ENCODE measurements at regions not wholly inside any gene's neighbourhood (a gene's known extent, or its start where the extent isn't known, plus 50 kb on each side); places are given as distances from the start of the nearest gene placed in this dataset.

- H3K79me2 ChIP-seq (ENCODE audit: insufficient read depth, low read length), result no peaks in the 10 kb centered on the region
- CTCF ChIA-PET, result no interaction called here
- H3K9me2 ChIP-seq (ENCODE audit: insufficient read depth), result no peaks in the 10 kb centered on the region
- ATAC-seq (no peak), DNase-seq (ENCODE audit: low read depth, low spot score) (no peak)
- TF ChIP-seq JUND (IDR thresholded peaks at IDR 0.05) (no peak), CEBPB (IDR thresholded peaks at IDR 0.05; ENCODE audit: low read depth) (no peak)
- H4K20me1 ChIP-seq (ENCODE audit: insufficient read depth), result no peaks in the 10 kb centered on the region
- RAD21 ChIA-PET (ENCODE audit: low non-redundant PET in 1 of 2, low total read pairs in 2 of 2, uncharacterized antibody in 2 of 2, unreplicated experiment in 2 of 2), result no interaction called here
- H3K27ac ChIP-seq (ENCODE audit: low read depth, low read length), result no peak overlapping the region
- no peaks in the 10 kb centered on the region for H3K9me3 ChIP-seq (ENCODE audit: control insufficient read depth in 1 of 2, insufficient read depth in 1 of 2, low read depth in 1 of 2, low read length in 2 of 2)
- H3K9ac ChIP-seq (ENCODE audit: low read length), result no peak overlapping the region
- no peak overlapping the region for H2AFZ ChIP-seq (ENCODE audit: low read depth, low read length, poor library complexity, severe bottlenecking)
- intact Hi-C loops (cut with micrococcal nuclease), result no loop called here
- H3K36me3 ChIP-seq (ENCODE audit: control insufficient read depth in 1 of 2, insufficient read depth in 2 of 2, low read length in 2 of 2), result no peaks in the 10 kb centered on the region
- BruUV-seq (replicated peaks), result no TSS peak
- no peaks in the 10 kb centered on the region for H3K4me1 ChIP-seq (ENCODE audit: control insufficient read depth in 1 of 2, insufficient read depth in 2 of 2, low read length in 2 of 2)
- H3K4me2 ChIP-seq (ENCODE audit: low read length), result no peak overlapping the region
- H3K4me3 ChIP-seq (replicated peaks in 1 of 2; ENCODE audit: low read depth in 1 of 2, low read length in 2 of 2), result no peak overlapping the region
- H3K27me3 ChIP-seq (ENCODE audit: insufficient read depth, low read length), result peaks cover 65% of the 10 kb centered on the region
- POLR2A ChIA-PET, result no interaction called here
Observed at GRCh38 chr11:134466610-134467567, 54.8 kb upstream of the B3GAT1 start.

GRCh38 chr11:134466156-134466555 lies 54.1 kb upstream of the B3GAT1 start:
- POLR2A ChIA-PET, result no interaction called here
- no peaks in the 10 kb centered on the region for H3K4me1 ChIP-seq (ENCODE audit: control insufficient read depth in 1 of 2, insufficient read depth in 2 of 2, low read length in 2 of 2)
- BruUV-seq (replicated peaks), result no TSS peak
- CTCF ChIA-PET, result no interaction called here
- intact Hi-C loops (cut with micrococcal nuclease), result no loop called here
- H3K36me3 ChIP-seq (ENCODE audit: control insufficient read depth in 1 of 2, insufficient read depth in 2 of 2, low read length in 2 of 2), result no peaks in the 10 kb centered on the region
- no peak for ATAC-seq
- no peak for DNase-seq (ENCODE audit: low read depth, low spot score)
- no peak overlapping the region for H3K27ac ChIP-seq (ENCODE audit: low read depth, low read length)
- H3K4me2 ChIP-seq (ENCODE audit: low read length), result no peak overlapping the region
- no peak overlapping the region for H2AFZ ChIP-seq (ENCODE audit: low read depth, low read length, poor library complexity, severe bottlenecking)
- no peak overlapping the region for H3K9ac ChIP-seq (ENCODE audit: low read length)
- RAD21 ChIA-PET (ENCODE audit: low non-redundant PET in 1 of 2, low total read pairs in 2 of 2, uncharacterized antibody in 2 of 2, unreplicated experiment in 2 of 2), result no interaction called here
- no peaks in the 10 kb centered on the region for H3K9me2 ChIP-seq (ENCODE audit: insufficient read depth)
- H3K4me3 ChIP-seq (replicated peaks in 1 of 2; ENCODE audit: low read depth in 1 of 2, low read length in 2 of 2), result no peak overlapping the region
- H3K9me3 ChIP-seq (ENCODE audit: control insufficient read depth in 1 of 2, insufficient read depth in 1 of 2, low read depth in 1 of 2, low read length in 2 of 2), result no peaks in the 10 kb centered on the region
- H3K27me3 ChIP-seq (ENCODE audit: insufficient read depth, low read length), result peaks cover 61% of the 10 kb centered on the region
- H3K79me2 ChIP-seq (ENCODE audit: insufficient read depth, low read length), result no peaks in the 10 kb centered on the region
- H4K20me1 ChIP-seq (ENCODE audit: insufficient read depth), result no peaks in the 10 kb centered on the region
- TF ChIP-seq YY1 (IDR thresholded peaks at IDR 0.05; ENCODE audit: extremely low read depth, insufficient replicate concordance, low read depth, low read length), result no peak
- TF ChIP-seq EZH2 (IDR thresholded peaks at IDR 0.05), result no peak
- TF ChIP-seq MAX (IDR thresholded peaks at IDR 0.05), result no peak
- no peak for TF ChIP-seq ELF1 (IDR thresholded peaks at IDR 0.05; ENCODE audit: borderline replicate concordance, low read depth)
- TF ChIP-seq POLR2A (IDR thresholded peaks at IDR 0.05; ENCODE audit: borderline replicate concordance, extremely low read depth, insufficient read depth, insufficient read length), result no peak
- no peak for TF ChIP-seq EZH2phosphoT487 (IDR thresholded peaks at IDR 0.05; ENCODE audit: borderline replicate concordance)
- TF ChIP-seq ZFX (IDR thresholded peaks at IDR 0.05), result no peak
- TF ChIP-seq EGR1 (IDR thresholded peaks at IDR 0.05; ENCODE audit: low read depth), result no peak
- no peak for TF ChIP-seq SP1 (IDR thresholded peaks at IDR 0.05; ENCODE audit: low read depth)
- no peak for TF ChIP-seq CEBPB (IDR thresholded peaks at IDR 0.05; ENCODE audit: low read depth)
- TF ChIP-seq ZBTB33 (IDR thresholded peaks at IDR 0.05; ENCODE audit: extremely low read depth, insufficient replicate concordance, low read length), result no peak
- TF ChIP-seq FOSL1 (IDR thresholded peaks at IDR 0.05; ENCODE audit: low read depth), result no peak
- TF ChIP-seq CTCF (IDR thresholded peaks at IDR 0.05 in 2 of 3, conservative IDR thresholded peaks at IDR 0.05 in 1 of 3; ENCODE audit: borderline replicate concordance in 1 of 3, insufficient read depth in 1 of 3, low read depth in 2 of 3, low read length in 2 of 3), result no peak
- no peak for TF ChIP-seq JUND (IDR thresholded peaks at IDR 0.05)

Measured in HCT116 (cell line).